OCI-LY1 (cell line): ENCODE measurements at regions not wholly inside any gene's neighbourhood (a gene's known extent, or its start where the extent isn't known, plus 50 kb on each side); places are given as distances from the start of the nearest gene placed in this dataset.

Source experiments
- H2AFZ ChIP-seq: fragments of 200-600 bp; sonication (generic), shearing (Covaris generic); 2 replicates; pipeline ENCODE4 v1.6.0; 2014; ENCODE audit warnings: antibody characterized with exemption, mild to moderate bottlenecking, low read length
- H3F3A ChIP-seq: fragments of 200-600 bp; sonication (generic), shearing (Covaris generic); 2 replicates; pipeline ENCODE4 v1.6.0; 2014; ENCODE audit warnings: mild to moderate bottlenecking, antibody characterized with exemption, low read length, moderate library complexity; ENCODE audit not compliant: insufficient read depth
- H3K27ac ChIP-seq: fragments of 200-600 bp; sonication (generic); 2 replicates; pipeline ENCODE4 v1.5.1; 2014; ENCODE audit warnings: low read length, mixed run types, mild to moderate bottlenecking, low read depth; ENCODE audit not compliant: poor library complexity, severe bottlenecking
- H3K27me3 ChIP-seq: fragments of 200-600 bp; sonication (generic); 2 replicates; pipeline ENCODE4 v1.6.0; 2014; ENCODE audit warnings: antibody characterized with exemption, mild to moderate bottlenecking, low read length, moderate library complexity; ENCODE audit not compliant: insufficient read depth
- H3K36me3 ChIP-seq: fragments of 200-600 bp; sonication (generic); 2 replicates; pipeline ENCODE4 v1.6.1; 2014; ENCODE audit warnings: mild to moderate bottlenecking, antibody characterized with exemption, low read length, moderate library complexity, mixed read lengths; ENCODE audit not compliant: insufficient read depth
- H3K4me1 ChIP-seq: fragments of 200-600 bp; sonication (generic); 2 replicates; pipeline ENCODE4 v1.5.1; 2014; ENCODE audit warnings: mild to moderate bottlenecking, low read length, moderate library complexity; ENCODE audit not compliant: insufficient read depth, severe bottlenecking
- H3K4me2 ChIP-seq: fragments of 200-600 bp; sonication (generic), shearing (Covaris generic); 2 replicates; pipeline ENCODE4 v1.6.1; 2014; ENCODE audit warnings: low read length
- H3K4me3 ChIP-seq: fragments of 200-600 bp; sonication (generic); 2 replicates; pipeline ENCODE4 v1.5.1; 2014; ENCODE audit warnings: low read length, low read depth, mild to moderate bottlenecking, mixed read lengths; ENCODE audit not compliant: poor library complexity, severe bottlenecking
- H3K79me2 ChIP-seq: fragments of 200-600 bp; shearing (Covaris generic); 2 replicates; pipeline ENCODE4 v1.6.1; 2016; ENCODE audit warnings: mixed run types, low read length, mixed read lengths; ENCODE audit not compliant: insufficient read depth
- H3K9ac ChIP-seq: fragments of 200-600 bp; sonication (generic), shearing (Covaris generic); 2 replicates; pipeline ENCODE4 v1.6.1; 2014; ENCODE audit warnings: mild to moderate bottlenecking, low read length, mixed read lengths
- H3K9me2 ChIP-seq: fragments of 200-600 bp; sonication (generic), shearing (Covaris generic); 2 replicates; pipeline ENCODE4 v1.6.1; 2014; ENCODE audit warnings: low read depth, mild to moderate bottlenecking, low read length, mixed read lengths
- H3K9me3 ChIP-seq: fragments of 200-600 bp; shearing (Covaris generic); 2 replicates; pipeline ENCODE4 v1.6.1; 2014; ENCODE audit warnings: low read length, mixed read lengths
- H4K20me1 ChIP-seq: fragments of 200-600 bp; sonication (generic), shearing (Covaris generic); 2 replicates; pipeline ENCODE4 v1.6.0; 2016; ENCODE audit warnings: mild to moderate bottlenecking, low read length; ENCODE audit not compliant: insufficient read depth
- CTCF ChIP-seq: fragments of 200-600 bp; sonication (generic), shearing (Covaris generic); IDR thresholded peaks from 2 replicates; pipeline ENCODE4 v1.5.1; 2017; ENCODE audit warnings: mild to moderate bottlenecking, antibody characterized with exemption, low read length, moderate library complexity, mixed read lengths
- EZH2 ChIP-seq: fragments of 200-600 bp; sonication (generic), shearing (Covaris generic); IDR thresholded peaks from 2 replicates; pipeline ENCODE4 v1.8.0; 2017; ENCODE audit warnings: borderline replicate concordance, mixed run types, mild to moderate bottlenecking, antibody characterized with exemption, low read length, moderate library complexity, mixed read lengths

- no peaks in the 10 kb centered on the region for H3K9me2 ChIP-seq
- H3K27ac ChIP-seq: no peak overlapping the region
- no peak overlapping the region for H3K4me3 ChIP-seq
- no peaks in the 10 kb centered on the region for H3K79me2 ChIP-seq
- H3K4me2 ChIP-seq: no peak overlapping the region
- no peaks in the 10 kb centered on the region for H3K27me3 ChIP-seq
- H2AFZ ChIP-seq: no peak overlapping the region
- no peaks in the 10 kb centered on the region; the same call in 1 of the 2 replicates for H3F3A ChIP-seq
- H3K36me3 ChIP-seq: no peaks in the 10 kb centered on the region
- H4K20me1 ChIP-seq: no peaks in the 10 kb centered on the region
- H3K9me3 ChIP-seq: no peaks in the 10 kb centered on the region
- TF ChIP-seq EZH2 (no peak), CTCF (no peak)
- H3K4me1 ChIP-seq: no peaks in the 10 kb centered on the region
- no peak overlapping the region for H3K9ac ChIP-seq
Observed at GRCh38 chr3:15896500-15896899, 98.7 kb upstream of the ANKRD28 start.

- H3F3A ChIP-seq: no peaks in the 10 kb centered on the region; the same call in 1 of the 2 replicates
- TF ChIP-seq EZH2: no peak
- no peak for TF ChIP-seq CTCF
- no peaks in the 10 kb centered on the region for H3K36me3 ChIP-seq
- no peak overlapping the region for H3K9ac ChIP-seq
- H3K27ac ChIP-seq: no peak overlapping the region
- no peak overlapping the region for H3K4me3 ChIP-seq
- H3K27me3 ChIP-seq: no peaks in the 10 kb centered on the region
- H3K9me3 ChIP-seq: no peaks in the 10 kb centered on the region
- no peaks in the 10 kb centered on the region for H3K4me1 ChIP-seq
- no peak overlapping the region for H2AFZ ChIP-seq
- no peak overlapping the region for H3K4me2 ChIP-seq
- H3K79me2 ChIP-seq: no peaks in the 10 kb centered on the region
- no peaks in the 10 kb centered on the region for H3K9me2 ChIP-seq
- no peaks in the 10 kb centered on the region for H4K20me1 ChIP-seq
Observed at GRCh38 chr3:15899388-15899787, 101.6 kb upstream of the ANKRD28 start.

GRCh38 chr3:15903164-15903563 lies 105.4 kb upstream of the ANKRD28 start:
- H4K20me1 ChIP-seq: no peaks in the 10 kb centered on the region
- H3K27ac ChIP-seq: no peak overlapping the region
- no peak overlapping the region for H3K4me2 ChIP-seq
- no peaks in the 10 kb centered on the region for H3F3A ChIP-seq
- TF ChIP-seq CTCF: no peak
- no peak for TF ChIP-seq EZH2
- no peaks in the 10 kb centered on the region for H3K9me2 ChIP-seq
- H3K79me2 ChIP-seq: no peaks in the 10 kb centered on the region
- no peaks in the 10 kb centered on the region for H3K4me1 ChIP-seq
- no peak overlapping the region for H3K4me3 ChIP-seq
- H3K9me3 ChIP-seq: no peaks in the 10 kb centered on the region
- no peak overlapping the region for H2AFZ ChIP-seq
- no peaks in the 10 kb centered on the region for H3K27me3 ChIP-seq
- no peak overlapping the region for H3K9ac ChIP-seq
- no peaks in the 10 kb centered on the region for H3K36me3 ChIP-seq
